Activated T-cell treated with anti-CD3 and anti-CD28 coated beads, Interleukin-2, amount 50 U/mL, for 24 hours (primary cell): ENCODE measurements at regions not wholly inside any gene's neighbourhood (a gene's known extent, or its start where the extent isn't known, plus 50 kb on each side); places are given as distances from the start of the nearest gene placed in this dataset.

Experiments used
- DNase-seq: peaks from one replicate; pipeline ENCODE4 v3.0.0-alpha.2; 2020
- H3K27ac Mint-ChIP-seq: 2 replicates; pipeline ENCODE4 v1.8.0; 2020; ENCODE audit warnings: mild to moderate bottlenecking, mixed read lengths
- H3K27me3 Mint-ChIP-seq: 2 replicates; pipeline ENCODE4 v1.8.0; 2020; ENCODE audit warnings: mixed read lengths
- H3K36me3 Mint-ChIP-seq: 2 replicates; pipeline ENCODE4 v1.8.0; 2020; ENCODE audit warnings: low read depth, mixed read lengths
- H3K4me1 Mint-ChIP-seq: 2 replicates; pipeline ENCODE4 v1.8.0; 2020; ENCODE audit warnings: low read depth, mixed read lengths
- H3K4me3 Mint-ChIP-seq: 2 replicates; pipeline ENCODE4 v1.8.0; 2020; ENCODE audit warnings: mild to moderate bottlenecking, moderate library complexity, mixed read lengths
- H3K9me3 Mint-ChIP-seq: 2 replicates; pipeline ENCODE4 v1.8.0; 2020; ENCODE audit warnings: mixed read lengths

DNA sequence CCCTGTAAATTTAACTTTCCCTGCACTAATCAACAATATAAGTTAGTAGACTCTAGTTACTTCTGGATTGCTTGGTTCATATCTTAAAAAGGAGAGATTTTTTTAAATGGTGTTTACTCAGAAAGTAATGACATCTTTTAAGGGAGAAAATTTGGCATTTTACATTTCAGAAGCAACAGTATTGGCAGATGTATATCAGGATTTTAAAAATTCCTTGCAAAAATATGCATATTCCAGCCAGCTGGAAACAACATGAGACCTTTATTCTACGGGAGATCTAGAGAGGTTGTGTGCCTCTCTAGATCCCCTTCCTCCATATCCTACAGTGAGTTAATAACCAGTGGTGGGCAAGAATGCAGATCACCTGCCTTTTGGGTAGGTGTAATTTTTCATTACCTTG, 848.2 kb downstream of the USP25 start:
- Mint-ChIP-seq H3K9me3 (no peaks in the 10 kb centered on the region), H3K27ac (no peak overlapping the region), H3K4me3 (no peak overlapping the region), H3K4me1 (no peaks in the 10 kb centered on the region), H3K27me3 (no peaks in the 10 kb centered on the region), H3K36me3 (no peaks in the 10 kb centered on the region)
- no peak for DNase-seq

DNA sequence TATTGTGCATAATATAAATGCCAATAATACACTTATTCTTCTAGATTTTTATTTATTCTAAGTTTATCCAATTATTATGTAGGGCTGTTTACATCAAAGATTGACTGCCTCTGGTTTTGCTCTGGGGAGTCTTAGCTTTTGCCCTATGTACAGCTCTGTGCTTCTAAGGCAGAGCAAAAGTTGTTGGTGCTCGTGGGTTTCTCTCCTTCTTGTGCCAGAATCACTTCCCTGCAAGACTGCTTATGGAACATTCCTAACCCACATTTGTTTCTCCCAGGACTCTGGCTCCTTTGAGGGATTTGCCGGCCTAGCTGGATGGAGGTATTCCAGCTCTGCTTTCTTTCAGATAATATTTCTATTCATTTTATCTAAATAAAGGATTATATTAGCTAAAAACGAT, 849.1 kb downstream of the USP25 start:
- Mint-ChIP-seq H3K27ac (no peak overlapping the region), H3K27me3 (no peaks in the 10 kb centered on the region), H3K4me3 (no peak overlapping the region), H3K9me3 (no peaks in the 10 kb centered on the region), H3K4me1 (no peaks in the 10 kb centered on the region), H3K36me3 (no peaks in the 10 kb centered on the region)
- DNase-seq = no peak

DNA sequence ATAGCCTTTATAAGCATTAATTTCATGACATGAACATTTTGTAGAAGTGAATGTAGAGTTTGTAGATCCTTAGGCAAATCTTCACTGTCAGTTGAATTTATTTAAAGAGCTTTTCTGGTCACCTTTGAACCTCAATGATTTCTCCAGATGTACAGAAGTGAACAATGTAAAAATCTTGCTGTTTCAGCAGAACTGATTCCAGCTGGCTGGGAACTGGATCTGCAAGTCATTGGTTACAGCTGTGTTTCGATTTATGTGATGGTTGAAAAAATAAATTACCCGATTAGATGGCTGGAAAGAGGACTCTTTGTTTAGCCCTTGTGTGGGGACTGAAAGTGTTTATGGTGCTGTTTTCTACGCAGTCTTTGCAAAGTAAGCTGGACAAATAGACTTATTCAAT, 849.8 kb downstream of the USP25 start:
- Mint-ChIP-seq H3K4me1 (no peaks in the 10 kb centered on the region), H3K27me3 (no peaks in the 10 kb centered on the region), H3K27ac (no peak overlapping the region), H3K9me3 (no peaks in the 10 kb centered on the region), H3K36me3 (no peaks in the 10 kb centered on the region), H3K4me3 (no peak overlapping the region)
- no peak for DNase-seq

GRCh38 chr21:16580661-16581060, 850.9 kb downstream of the USP25 start:
- no peaks in the 10 kb centered on the region for H3K9me3 Mint-ChIP-seq
- no peak overlapping the region for H3K27ac Mint-ChIP-seq
- no peaks in the 10 kb centered on the region for H3K27me3 Mint-ChIP-seq
- no peak for DNase-seq
- H3K36me3 Mint-ChIP-seq = no peaks in the 10 kb centered on the region
- no peaks in the 10 kb centered on the region for H3K4me1 Mint-ChIP-seq
- H3K4me3 Mint-ChIP-seq = no peak overlapping the region

GRCh38 chr21:16583556-16583955, 853.8 kb downstream of the USP25 start:
- Mint-ChIP-seq H3K9me3 (no peaks in the 10 kb centered on the region), H3K27ac (no peak overlapping the region), H3K4me1 (no peaks in the 10 kb centered on the region), H3K36me3 (no peaks in the 10 kb centered on the region), H3K27me3 (no peaks in the 10 kb centered on the region), H3K4me3 (no peak overlapping the region)
- DNase-seq = no peak

DNA sequence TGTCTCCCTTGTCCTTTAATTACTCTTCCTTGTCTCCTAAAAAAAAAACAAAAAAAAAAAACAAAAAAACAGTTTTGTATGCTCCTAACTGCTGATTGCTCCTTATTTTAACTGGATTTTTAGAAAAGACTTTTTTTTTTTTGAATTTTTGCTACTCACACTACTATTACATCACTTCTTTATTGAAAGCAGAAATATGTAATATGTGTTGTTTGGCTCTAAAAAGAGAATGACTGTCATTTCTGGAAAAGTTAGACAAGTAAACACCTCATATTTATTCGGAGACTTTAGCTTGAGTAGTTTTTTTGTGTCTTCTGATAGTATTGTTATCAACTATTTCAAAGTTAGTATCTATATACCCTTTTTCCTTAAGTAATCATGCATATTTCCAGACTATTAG, 855.0 kb downstream of the USP25 start:
- Mint-ChIP-seq H3K9me3 (peaks cover 2% of the 10 kb centered on the region), H3K36me3 (no peaks in the 10 kb centered on the region), H3K4me3 (no peak overlapping the region), H3K27me3 (no peaks in the 10 kb centered on the region), H3K27ac (no peak overlapping the region), H3K4me1 (no peaks in the 10 kb centered on the region)
- no peak for DNase-seq

GRCh38 chr21:16585896-16586295, 856.1 kb downstream of the USP25 start:
- DNase-seq = no peak
- Mint-ChIP-seq H3K36me3 (no peaks in the 10 kb centered on the region), H3K27ac (no peak overlapping the region), H3K9me3 (peaks cover 2% of the 10 kb centered on the region), H3K4me3 (no peak overlapping the region), H3K27me3 (no peaks in the 10 kb centered on the region), H3K4me1 (no peaks in the 10 kb centered on the region)

GRCh38 chr21:16587141-16587581, 857.4 kb downstream of the USP25 start:
- Mint-ChIP-seq H3K4me3 (no peak overlapping the region), H3K27ac (no peak overlapping the region), H3K36me3 (no peaks in the 10 kb centered on the region), H3K27me3 (no peaks in the 10 kb centered on the region), H3K4me1 (no peaks in the 10 kb centered on the region), H3K9me3 (peaks cover 2% of the 10 kb centered on the region)
- no peak for DNase-seq

DNA sequence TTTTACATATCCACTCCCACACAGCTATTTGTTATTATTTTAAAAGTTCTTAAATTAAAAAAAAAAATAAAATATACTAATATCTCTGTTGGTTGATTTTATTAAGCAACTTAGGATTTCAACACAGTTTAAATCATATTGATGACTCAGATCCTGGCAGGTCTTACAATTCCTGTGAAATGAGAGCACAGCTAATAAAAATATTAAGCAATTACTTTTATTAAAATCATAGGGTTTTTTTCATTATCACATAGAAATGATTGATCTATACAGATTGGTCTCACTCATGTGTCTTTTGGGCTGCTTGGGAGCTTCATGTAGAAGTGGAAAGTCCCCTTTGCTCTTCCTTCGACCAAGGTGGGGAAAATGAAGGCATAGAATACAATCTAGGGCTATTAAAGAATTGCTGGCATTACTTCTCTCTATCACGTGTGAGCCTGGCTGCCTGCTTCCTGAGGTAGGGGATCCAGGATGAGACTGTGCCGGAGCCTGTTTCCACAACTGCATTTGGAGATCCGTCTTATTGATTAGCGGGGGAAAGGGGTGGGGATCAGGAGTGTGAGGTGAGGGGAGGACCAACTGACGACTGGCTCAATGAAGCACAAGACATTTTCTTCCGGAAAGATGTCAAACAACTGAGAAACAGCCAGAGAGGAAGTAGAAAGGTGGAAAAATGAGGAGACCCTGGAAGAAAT, 858.0 kb downstream of the USP25 start:
- Mint-ChIP-seq H3K9me3 (peaks cover 2% of the 10 kb centered on the region), H3K36me3 (no peaks in the 10 kb centered on the region), H3K4me3 (no peak overlapping the region), H3K4me1 (no peaks in the 10 kb centered on the region), H3K27me3 (no peaks in the 10 kb centered on the region), H3K27ac (no peak overlapping the region)
- no peak for DNase-seq

GRCh38 chr21:16588433-16588860, 858.7 kb downstream of the USP25 start:
- no peak overlapping the region for H3K4me3 Mint-ChIP-seq
- H3K27me3 Mint-ChIP-seq = no peaks in the 10 kb centered on the region
- no peak overlapping the region for H3K27ac Mint-ChIP-seq
- DNase-seq = no peak
- no peaks in the 10 kb centered on the region for H3K36me3 Mint-ChIP-seq
- peaks cover 2% of the 10 kb centered on the region for H3K9me3 Mint-ChIP-seq
- no peaks in the 10 kb centered on the region for H3K4me1 Mint-ChIP-seq

GRCh38 chr21:16589006-16589898, 859.5 kb downstream of the USP25 start:
- Mint-ChIP-seq H3K4me1 (no peaks in the 10 kb centered on the region), H3K27me3 (no peaks in the 10 kb centered on the region), H3K36me3 (no peaks in the 10 kb centered on the region), H3K4me3 (no peak overlapping the region), H3K9me3 (peaks cover 2% of the 10 kb centered on the region), H3K27ac (no peak overlapping the region)
- no peak for DNase-seq

DNA sequence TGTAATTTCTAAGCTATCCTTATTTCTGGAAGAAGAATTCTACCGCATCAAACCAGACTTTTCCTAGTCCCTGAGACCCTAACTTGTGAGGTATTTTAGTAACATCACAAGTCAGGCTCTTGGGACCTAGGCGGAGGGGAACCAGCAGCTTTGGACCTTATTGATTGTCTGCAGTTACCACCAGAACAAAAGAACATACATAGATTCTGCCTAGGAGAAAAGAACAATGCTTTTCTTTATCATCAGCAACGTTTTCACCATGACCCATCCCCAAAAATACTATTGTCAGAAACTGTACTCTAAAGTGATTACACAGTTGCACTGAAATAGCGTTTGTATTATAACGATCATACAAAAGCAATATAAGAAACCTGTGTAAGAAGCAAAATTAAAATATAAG, 860.4 kb downstream of the USP25 start:
- Mint-ChIP-seq H3K4me3 (no peak overlapping the region), H3K9me3 (peaks cover 2% of the 10 kb centered on the region), H3K27ac (no peak overlapping the region), H3K27me3 (no peaks in the 10 kb centered on the region), H3K36me3 (no peaks in the 10 kb centered on the region), H3K4me1 (no peaks in the 10 kb centered on the region)
- DNase-seq = no peak

GRCh38 chr21:16590641-16591292, 861.0 kb downstream of the USP25 start:
- Mint-ChIP-seq H3K27me3 (no peaks in the 10 kb centered on the region), H3K4me1 (no peaks in the 10 kb centered on the region), H3K27ac (no peak overlapping the region), H3K9me3 (peaks cover 2% of the 10 kb centered on the region), H3K4me3 (no peak overlapping the region), H3K36me3 (no peaks in the 10 kb centered on the region)
- DNase-seq = no peak

DNA sequence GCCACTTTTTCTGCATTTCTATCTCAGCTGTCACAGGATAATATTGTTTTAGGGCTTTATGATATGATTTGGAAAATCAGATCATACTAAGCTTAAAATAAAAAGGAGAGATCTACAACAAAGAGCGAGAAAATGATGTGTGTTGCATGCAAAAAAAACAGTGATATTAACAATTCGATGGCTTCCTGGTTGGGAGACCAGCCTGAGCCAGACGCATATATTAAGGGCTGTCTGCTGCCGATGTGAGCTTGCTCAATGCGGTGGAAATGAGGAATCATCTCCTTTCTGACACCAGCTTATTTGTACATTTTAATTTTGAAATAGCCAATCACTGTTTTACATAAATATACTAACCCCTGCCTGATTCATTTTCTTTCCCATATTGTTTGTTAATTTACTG, 862.6 kb downstream of the USP25 start:
- DNase-seq = no peak
- Mint-ChIP-seq H3K9me3 (peaks cover 6% of the 10 kb centered on the region), H3K4me1 (no peaks in the 10 kb centered on the region), H3K27ac (no peak overlapping the region), H3K4me3 (no peak overlapping the region), H3K36me3 (no peaks in the 10 kb centered on the region), H3K27me3 (no peaks in the 10 kb centered on the region)

- no peaks in the 10 kb centered on the region for H3K27me3 Mint-ChIP-seq
- H3K27ac Mint-ChIP-seq = no peak overlapping the region
- no peak for DNase-seq
- no peak overlapping the region for H3K4me3 Mint-ChIP-seq
- H3K4me1 Mint-ChIP-seq = no peaks in the 10 kb centered on the region
- no peaks in the 10 kb centered on the region for H3K36me3 Mint-ChIP-seq
- H3K9me3 Mint-ChIP-seq = peaks cover 6% of the 10 kb centered on the region
Observed at GRCh38 chr21:16594191-16594590, 864.4 kb downstream of the USP25 start.
